ENCODE measurements at regions not wholly inside any gene's neighbourhood (a gene's known extent, or its start where the extent isn't known, plus 50 kb on each side); places are given as distances from the start of the nearest gene placed in this dataset.

DNA sequence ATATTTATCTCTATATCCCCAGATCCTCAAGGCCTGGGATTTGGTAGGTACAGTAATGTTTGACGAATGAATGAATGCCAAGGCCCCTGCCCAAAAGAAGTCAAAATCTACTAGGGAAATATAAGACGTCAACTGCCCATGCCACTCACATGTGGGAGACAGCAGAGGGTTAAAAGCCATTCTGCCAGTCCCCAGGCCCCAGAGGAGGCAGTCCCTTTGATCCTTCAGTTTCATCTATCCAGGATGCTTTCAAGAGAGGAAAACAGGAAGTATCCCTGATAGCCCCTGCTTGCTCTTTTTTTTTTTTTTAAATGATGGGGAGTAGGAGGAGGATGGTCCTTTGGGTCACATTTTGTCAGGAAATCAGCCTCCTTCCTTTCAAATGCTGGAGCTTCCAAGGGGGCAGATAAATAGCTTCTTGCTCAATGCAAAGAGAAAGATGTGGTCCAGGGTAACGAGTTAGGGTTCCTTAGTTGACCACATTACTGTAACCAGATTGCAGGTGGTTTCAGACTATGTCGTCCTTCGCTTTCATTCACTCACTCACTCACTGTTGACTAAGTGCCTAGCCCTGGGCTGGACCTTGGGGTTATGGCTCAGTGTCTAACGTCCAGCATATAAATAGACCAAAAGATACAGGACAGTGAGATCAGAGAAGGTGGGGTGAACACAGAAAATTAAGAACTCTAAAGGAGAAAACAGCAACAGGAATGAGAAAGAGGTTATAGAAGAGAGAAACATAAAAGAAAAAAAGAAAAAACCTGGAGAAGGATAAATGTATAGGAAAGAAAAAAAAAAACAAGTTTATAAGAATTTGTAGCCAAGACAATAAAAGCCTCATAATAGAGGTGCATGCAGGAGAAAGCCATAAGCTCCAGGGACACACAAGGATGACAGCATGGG, 64.6 kb upstream of the PIM1 start:
- DNase-seq (ENCODE audit: low read depth, low spot score) = no peak

DNA sequence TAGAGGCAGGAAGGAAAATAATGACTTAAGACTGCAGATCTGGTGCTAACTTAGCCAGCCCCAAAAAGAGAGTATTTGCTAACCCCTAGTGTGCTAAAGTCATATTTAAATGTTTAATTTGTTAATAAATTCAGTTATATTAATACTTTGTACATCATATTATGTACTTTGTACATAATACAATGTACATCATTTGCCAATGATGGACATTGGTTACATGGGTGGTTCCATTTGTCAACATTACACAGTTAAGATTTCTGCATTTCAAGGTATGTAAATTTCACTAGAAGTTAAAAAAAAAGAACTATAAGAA, 63.9 kb upstream of the PIM1 start:
- no peak for DNase-seq (ENCODE audit: low read depth, low spot score)

DNA sequence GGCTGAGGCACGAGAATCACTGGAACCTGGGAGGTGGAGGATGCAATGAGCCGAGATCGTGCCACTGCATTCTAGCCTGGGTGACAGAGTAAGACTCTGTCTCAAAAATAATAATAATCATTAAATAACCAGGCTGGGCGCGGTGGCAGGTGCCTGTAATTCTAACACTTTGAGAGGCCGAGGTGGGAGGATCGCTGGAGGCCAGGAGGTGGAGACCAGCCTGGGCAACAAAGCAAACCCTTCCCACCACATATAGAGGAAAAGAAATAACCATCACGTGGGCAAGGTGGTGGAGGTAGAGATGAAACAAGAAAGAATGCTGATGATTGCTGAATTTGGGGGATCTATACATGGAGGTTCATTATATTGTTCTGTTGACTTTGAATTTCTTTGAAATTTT, 63.4 kb upstream of the PIM1 start:
- DNase-seq (ENCODE audit: low read depth, low spot score) = no peak

DNA sequence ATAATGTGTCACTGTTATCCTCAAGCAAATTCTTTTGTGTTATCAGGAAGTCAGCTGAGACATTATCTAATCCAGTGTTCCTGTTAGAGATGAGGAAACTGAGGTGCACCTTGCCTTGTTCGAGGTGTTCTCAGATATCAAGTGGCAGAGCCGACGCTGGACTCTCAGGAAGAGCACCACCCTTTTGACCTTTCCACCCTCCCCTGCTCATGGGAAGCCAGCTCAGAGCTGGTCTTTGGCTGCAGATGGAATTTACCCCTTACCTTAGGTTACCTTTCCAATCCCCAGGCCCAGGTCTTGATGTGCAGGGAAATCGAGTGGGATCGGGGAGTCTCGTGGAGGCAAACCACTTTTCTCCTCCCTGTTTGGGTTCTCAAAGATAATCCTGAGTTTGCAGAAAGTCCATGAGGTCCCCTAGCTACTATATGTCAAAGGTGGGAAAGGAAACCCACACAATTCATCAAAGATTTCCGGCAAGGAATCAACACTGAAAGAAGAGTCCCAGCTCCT, 62.9 kb upstream of the PIM1 start:
- DNase-seq (ENCODE audit: low read depth, low spot score) = no peak

GRCh38 chr6:37109714-37110499, 60.0 kb upstream of the PIM1 start:
- DNase-seq (ENCODE audit: low read depth, low spot score) = no peak

- no peak for DNase-seq (ENCODE audit: low read depth, low spot score)
These were observed 59.2 kb upstream of the PIM1 start for GRCh38 chr6:37110500-37111461.

- DNase-seq (ENCODE audit: low read depth, low spot score) = no peak
These were observed 56.0 kb upstream of the PIM1 start for GRCh38 chr6:37113976-37114375.

DNA sequence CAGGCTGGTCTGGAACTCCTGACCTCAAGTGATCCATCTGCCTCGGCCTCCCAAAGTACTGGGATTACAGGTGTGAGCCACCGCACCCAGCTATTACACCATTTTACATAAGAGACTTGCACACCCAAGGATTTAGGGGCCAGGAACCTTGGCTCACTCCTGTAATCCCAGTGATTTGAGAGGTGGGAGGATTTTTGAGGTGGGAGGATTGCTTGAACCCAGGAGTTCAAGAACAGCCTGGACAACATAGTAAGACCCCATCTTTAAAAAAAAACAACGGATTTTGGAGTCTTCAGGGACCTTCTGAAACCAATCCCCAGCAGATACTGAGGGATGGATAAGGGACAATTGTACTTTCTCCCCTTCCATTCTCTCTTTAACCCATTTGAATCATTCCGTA, 55.3 kb upstream of the PIM1 start:
- no peak for DNase-seq (ENCODE audit: low read depth, low spot score)

DNA sequence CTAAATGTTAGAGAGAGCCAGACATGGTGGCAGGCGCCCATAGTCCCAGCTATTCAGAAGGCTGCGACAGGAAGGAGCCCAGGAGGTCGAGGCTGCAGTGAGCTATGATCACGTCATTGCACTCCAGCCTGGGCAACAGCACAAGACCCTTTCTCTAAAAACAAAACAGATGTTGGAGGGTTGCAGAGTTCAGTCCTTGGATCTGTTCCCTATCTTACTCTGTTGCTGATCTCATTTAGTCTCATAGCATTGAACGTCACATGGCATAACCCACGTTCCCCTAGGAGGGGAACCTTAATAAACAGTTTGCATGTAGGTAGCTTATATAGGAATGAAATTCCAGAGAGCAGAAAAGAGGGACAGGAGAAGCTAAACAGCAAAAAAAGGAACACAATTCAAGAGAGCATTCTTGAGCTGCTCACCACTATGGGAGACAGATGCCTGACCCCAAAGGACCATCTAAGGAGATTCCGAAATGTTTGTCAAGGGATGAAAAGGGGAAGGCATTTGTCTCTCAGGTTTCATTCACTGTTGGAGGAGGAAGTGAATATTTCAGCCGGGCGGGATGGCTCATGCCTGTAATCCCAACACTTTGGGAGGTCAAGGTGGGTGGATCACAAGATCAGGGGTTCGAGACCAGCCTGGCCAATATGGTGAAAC, 54.6 kb upstream of the PIM1 start:
- DNase-seq (ENCODE audit: low read depth, low spot score) = no peak

DNA sequence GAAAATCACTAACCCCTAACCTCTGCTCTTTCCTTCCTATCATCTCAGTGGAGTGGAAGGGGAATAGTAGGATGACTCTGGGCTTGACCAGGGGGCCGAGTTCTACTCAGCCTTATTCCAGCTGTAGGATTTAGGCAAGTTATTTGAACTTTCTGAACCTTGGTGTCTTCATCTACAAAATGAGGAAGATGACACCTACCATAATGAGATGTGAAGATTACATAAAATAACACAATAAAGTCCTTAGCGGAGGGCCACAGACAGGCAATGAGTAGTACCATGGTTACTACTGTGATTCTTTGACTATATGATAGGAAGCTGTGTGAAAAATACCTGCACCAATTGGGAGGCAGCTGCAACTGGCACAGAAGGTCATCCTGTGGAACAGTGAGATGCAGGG, 53.6 kb upstream of the PIM1 start:
- DNase-seq (ENCODE audit: low read depth, low spot score) = no peak

DNA sequence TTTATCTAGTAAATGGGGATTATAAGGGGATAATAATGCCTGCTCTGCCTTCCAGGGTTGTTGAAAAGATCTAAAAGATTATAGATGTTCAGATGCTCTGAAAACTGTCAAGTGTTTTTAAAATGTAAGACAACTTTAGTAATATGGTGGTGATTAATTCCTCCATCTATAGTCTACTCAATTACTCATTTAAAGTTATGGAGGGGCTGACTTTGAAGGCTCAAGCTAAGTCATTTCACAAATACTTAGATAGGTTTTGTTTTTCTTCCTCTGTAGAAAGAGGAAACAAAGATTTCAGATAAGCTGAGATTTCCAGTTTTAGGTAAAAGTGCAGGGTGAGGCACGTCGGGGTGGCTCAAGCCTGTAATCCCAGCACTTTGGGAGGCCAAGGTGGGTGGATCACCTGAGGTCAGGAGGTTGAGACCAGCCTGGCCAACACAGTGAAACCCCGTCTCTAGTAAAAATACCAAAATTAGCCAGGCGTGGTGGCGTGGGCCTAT, 50.5 kb upstream of the PIM1 start:
- DNase-seq (ENCODE audit: low read depth, low spot score) = no peak
